NCI-H226 (cell line): ENCODE measurements at regions not wholly inside any gene's neighbourhood (a gene's known extent, or its start where the extent isn't known, plus 50 kb on each side); places are given as distances from the start of the nearest gene placed in this dataset.
"Not testable (repeated sequence)": the region's sequence is repeated elsewhere in the genome, so short reads cannot be mapped to it uniquely, and the experiment has no call there.

Experiments
- DNase-seq: peaks from one replicate; pipeline ENCODE4 v3.0.0-alpha.2; 2015

GRCh38 chr17:83204230-83204725 is 124.9 kb downstream of the METRNL start:
- no peak for DNase-seq

GRCh38 chr17:83204736-83205386 is 125.5 kb downstream of the METRNL start:
- DNase-seq = not testable (repeated sequence)

- not testable (repeated sequence) for DNase-seq
Observed at GRCh38 chr17:83205387-83206035, 126.1 kb downstream of the METRNL start.

- not testable (repeated sequence) for DNase-seq
Observed at GRCh38 chr17:83206036-83206394, 126.6 kb downstream of the METRNL start.

GRCh38 chr17:83206819-83207588 is 127.6 kb downstream of the METRNL start:
- not testable (repeated sequence) for DNase-seq

GRCh38 chr17:83247001-83247400 is 167.6 kb downstream of the METRNL start:
- DNase-seq = peak; percentile 9
